GM19025 (cell line): ENCODE measurements at regions not wholly inside any gene's neighbourhood (a gene's known extent, or its start where the extent isn't known, plus 50 kb on each side); places are given as distances from the start of the nearest gene placed in this dataset.

Experiments
- ATAC-seq: cut with Tn5 transposase; IDR thresholded peaks from one replicate; pipeline ENCODE4 v1.9.1; 2021; ENCODE audit warnings: mild to moderate bottlenecking, low read depth, moderate library complexity; ENCODE audit not compliant: unreplicated experiment

GRCh38 chr9:120151149-120151548, 428.8 kb downstream of the CDK5RAP2 start:
- ATAC-seq: no peak

GRCh38 chr9:120138955-120139354, 441.0 kb downstream of the CDK5RAP2 start:
- ATAC-seq: no peak

- ATAC-seq: no peak
Measured at GRCh38 chr9:120137186-120137840, 442.7 kb downstream of the CDK5RAP2 start.

GRCh38 chr9:120136696-120137095, 443.3 kb downstream of the CDK5RAP2 start:
- no peak for ATAC-seq

DNA sequence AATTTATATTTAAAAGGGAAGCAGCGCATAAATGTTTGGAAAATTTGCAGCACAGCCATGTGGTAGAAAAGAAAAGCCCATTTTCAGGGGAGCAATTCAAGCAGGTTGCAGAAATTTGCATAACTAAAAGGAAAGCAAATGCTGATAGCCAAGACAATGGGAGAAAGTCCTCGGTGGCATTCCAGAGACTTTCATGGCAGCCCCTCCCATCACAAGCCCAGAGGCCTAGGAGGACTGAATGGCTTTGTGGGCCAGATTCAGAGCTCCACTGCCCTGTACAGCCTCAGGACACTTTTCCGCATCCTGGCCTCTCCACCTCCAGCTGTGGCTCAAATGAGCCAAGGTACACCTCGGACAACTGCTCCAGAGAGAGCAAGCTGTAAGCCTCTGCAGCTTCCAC, 462.9 kb downstream of the CDK5RAP2 start:
- ATAC-seq: no peak

GRCh38 chr9:120110520-120110919, 469.4 kb downstream of the CDK5RAP2 start:
- no peak for ATAC-seq

DNA sequence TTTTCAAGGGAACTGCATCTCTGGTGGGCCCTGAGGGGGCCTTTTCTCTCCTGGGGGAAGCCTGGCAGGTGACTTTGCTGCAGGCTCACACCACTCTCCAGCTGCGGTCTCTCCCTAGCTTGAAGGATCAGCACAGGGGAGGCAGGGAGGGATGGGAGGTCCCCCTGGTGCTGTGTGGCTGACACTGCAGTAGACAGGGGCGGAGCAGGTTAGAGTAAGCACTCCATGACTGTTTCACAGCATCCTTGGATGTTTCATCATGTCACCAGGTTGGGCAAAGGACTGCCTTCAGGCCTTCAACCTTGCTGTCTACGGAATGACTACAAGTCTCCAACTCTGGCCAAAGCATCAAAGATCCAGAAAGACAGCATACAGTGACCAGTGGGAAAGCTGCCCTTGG, 470.7 kb downstream of the CDK5RAP2 start:
- ATAC-seq: no peak

DNA sequence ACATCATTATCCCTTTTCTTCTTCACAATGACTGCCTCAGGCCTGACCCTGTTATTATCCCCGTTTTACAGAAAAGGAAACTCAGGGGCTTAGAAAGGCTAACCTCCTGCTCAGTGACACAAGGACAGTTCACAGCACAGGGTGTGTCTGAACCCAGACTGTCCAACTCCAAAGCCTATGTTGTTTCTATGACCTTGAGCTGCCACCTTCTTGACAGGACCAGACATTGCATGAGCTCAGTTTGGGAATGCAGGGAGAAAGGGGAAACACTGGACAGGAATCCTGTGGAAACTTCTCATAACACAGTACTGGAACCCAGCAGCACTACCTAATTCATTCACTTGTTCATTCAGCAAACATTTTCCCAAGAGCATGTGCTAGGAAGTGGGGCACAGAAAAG, 472.8 kb downstream of the CDK5RAP2 start:
- no peak for ATAC-seq

GRCh38 chr9:120104771-120105170, 475.2 kb downstream of the CDK5RAP2 start:
- no peak for ATAC-seq

GRCh38 chr9:120100595-120100994, 479.4 kb downstream of the CDK5RAP2 start:
- no peak for ATAC-seq

GRCh38 chr9:120099065-120099464, 480.9 kb downstream of the CDK5RAP2 start:
- ATAC-seq: no peak

GRCh38 chr9:120098584-120098983, 481.4 kb downstream of the CDK5RAP2 start:
- ATAC-seq: no peak

DNA sequence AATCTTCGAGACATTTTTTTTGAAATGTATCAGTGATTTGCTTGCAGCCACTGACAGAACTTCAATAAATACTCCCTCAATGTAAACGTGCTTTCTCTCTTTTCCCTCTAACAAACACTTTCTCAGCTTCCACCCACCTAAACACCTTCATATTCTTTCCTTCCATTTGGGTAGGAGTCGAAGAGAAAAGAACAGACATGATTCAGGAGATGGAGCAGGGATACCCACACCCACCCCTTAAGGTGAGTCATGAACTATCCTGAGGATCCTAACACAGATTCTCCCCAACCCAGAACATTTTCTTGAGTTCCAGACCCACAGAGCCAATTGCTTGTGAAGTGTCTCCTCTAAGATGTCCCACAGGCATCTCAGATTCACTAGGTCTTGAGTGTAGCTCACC, 488.8 kb downstream of the CDK5RAP2 start:
- no peak for ATAC-seq

GRCh38 chr9:120080849-120081248, 499.1 kb downstream of the CDK5RAP2 start:
- no peak for ATAC-seq

- ATAC-seq: no peak
Measured at GRCh38 chr9:120078112-120078511, 501.9 kb downstream of the CDK5RAP2 start.

DNA sequence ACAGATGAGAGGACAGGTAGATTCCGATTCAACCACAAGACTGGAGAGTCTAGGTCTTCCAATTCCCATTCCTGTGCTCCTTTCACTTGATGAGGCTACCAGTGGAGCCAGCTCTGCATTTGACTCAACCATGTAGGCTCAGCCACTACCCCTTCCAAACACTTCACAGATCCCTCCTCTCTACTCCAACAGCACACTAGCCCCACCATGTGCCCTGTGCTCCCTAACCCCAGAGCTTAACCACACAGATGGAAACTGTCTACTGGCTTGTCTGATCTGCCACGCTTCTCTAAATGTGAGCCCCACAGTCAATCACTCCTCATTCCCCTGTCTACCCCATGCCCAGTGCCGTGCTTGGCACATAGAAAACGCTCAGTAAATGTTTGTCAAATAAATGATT, 508.2 kb downstream of the CDK5RAP2 start:
- ATAC-seq: no peak

DNA sequence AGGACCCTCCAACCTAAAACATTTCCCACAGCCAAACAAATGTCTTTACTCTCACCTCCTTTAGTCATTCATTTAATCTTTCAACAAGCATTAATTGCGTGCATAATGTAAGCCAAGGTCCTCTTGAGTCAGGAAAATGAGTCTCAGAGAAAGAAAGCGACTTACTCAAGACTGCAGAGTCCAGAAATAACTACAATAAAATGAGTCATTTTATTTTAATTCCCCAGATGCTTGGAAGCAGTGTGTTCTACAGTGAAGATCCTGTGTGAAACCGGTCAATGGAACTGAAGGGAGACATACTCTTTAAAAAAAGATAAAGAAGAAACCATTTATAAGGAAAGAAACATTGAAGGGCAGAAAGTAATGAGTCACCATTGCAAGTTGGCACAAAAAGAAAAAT, 513.7 kb downstream of the CDK5RAP2 start:
- no peak for ATAC-seq

GRCh38 chr9:120065151-120065550, 514.8 kb downstream of the CDK5RAP2 start:
- ATAC-seq: no peak

DNA sequence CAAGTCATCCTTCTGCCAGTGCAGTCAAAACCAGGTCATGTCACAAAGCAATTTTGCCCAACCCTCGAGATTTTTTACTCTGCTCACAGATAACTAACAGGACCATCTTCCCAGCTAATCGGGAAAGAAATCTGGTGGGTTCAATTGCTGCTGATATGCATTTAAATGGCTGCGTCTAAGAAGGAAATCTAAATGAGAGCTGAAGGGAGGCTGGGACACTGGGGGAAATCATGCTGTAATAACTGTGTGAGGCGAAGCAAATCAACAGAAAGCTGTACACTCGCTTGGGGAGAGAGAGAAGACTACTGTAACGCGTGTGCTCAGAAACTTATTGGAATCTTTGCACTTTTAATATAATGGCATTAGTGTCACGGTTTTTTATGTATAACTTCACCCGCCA, 535.0 kb downstream of the CDK5RAP2 start:
- ATAC-seq: no peak

- ATAC-seq: no peak
Measured at GRCh38 chr9:120043448-120043847, 536.5 kb downstream of the CDK5RAP2 start.

DNA sequence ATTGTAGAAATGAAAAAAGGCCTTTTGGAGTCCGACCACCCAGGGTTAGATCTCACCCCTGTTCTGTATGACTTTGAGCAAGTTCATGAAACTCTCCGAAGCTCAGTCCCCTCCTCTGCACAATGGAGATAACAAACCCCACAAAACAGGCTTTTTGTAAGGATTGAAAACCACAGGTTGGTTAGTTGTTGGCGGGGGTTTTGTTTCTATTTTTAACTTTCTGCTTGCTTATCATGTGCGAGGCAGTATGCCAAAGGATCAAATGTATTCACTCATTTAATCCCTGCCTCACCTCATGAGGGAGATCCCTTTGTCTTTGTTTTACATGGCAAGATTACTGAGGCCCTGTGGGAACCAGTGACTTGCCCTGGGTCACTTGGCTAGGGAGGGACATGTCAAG, 539.1 kb downstream of the CDK5RAP2 start:
- ATAC-seq: no peak

DNA sequence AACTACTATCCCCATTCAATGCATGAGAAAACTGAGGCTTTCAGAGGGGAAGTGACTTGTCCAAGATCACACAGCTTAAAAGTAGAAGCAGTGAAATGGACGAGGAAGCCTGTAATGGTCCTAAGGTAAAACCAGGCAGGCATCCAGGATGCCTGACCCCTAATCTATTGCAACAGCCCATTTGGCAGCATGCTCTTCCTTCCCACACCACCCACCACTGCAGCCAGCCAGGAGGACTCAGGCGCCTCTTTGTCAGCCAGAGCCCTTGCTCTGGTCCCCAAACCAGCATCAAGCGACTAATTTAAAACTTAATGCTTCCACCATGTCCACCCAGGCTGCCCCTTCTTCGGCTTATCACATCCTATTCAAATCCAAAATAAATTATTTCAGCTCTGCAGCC, 541.6 kb downstream of the CDK5RAP2 start:
- no peak for ATAC-seq

DNA sequence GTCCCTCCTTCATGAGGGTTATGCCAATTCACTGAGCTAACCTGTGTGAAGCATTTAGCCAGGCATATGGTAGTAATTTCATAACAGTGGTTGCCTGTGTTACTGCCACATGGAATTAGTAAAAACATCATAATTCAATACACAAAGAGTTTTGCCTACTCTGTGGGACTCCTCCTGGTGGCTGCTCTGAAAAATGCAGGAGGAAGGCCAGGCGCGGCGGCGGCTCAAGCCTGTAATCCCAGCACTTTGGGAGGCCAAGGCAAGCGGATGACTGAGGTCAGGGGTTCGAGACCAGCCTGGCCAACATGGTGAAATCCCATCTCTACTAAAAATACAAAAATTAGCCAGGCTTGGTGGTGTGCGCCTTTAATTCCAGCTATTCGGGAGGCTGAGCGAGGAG, 547.3 kb downstream of the CDK5RAP2 start:
- no peak for ATAC-seq
